A673 (cell line): ENCODE measurements at regions not wholly inside any gene's neighbourhood (a gene's known extent, or its start where the extent isn't known, plus 50 kb on each side); places are given as distances from the start of the nearest gene placed in this dataset.

Experiments
- BruUV-seq: library from RNA; stranded (reverse); fragments of 400-500 nt; replicated peaks from 2 replicates; lab custom pipeline; 2021; lab: Mats Ljungman, UMichigan
- CTCF ChIA-PET: fragments of 300-600 bp; sonication (Branson Sonifier 250); formaldehyde crosslinking; loops from one replicate; lab custom pipeline; 2022; ENCODE audit warnings: antibody characterized with exemption; lab: Charles Lee
- POLR2A ChIA-PET: fragments of 300-600 bp; sonication (Branson Sonifier 250); formaldehyde crosslinking; loops from one replicate; lab custom pipeline; 2022; ENCODE audit warnings: antibody characterized with exemption; ENCODE audit not compliant: low non-redundant PET; lab: Charles Lee
- DNase-seq: peaks from one replicate; pipeline ENCODE4 v3.0.0-alpha.2; 2015; ENCODE audit warnings: low spot score
- H3K27ac ChIP-seq: fragments of 200-600 bp; sonication (generic); 2 replicates; pipeline ENCODE4 v1.5.1; 2016; ENCODE audit warnings: mixed run types, low read depth, mild to moderate bottlenecking, mixed read lengths, antibody characterized with exemption, low read length; ENCODE audit not compliant: poor library complexity, severe bottlenecking
- H3K27me3 ChIP-seq: fragments of 200-600 bp; sonication (generic); replicated peaks from 2 replicates; pipeline ENCODE4 v1.6.1; 2017; ENCODE audit warnings: mixed run types, low read depth, mild to moderate bottlenecking, mixed read lengths, antibody characterized with exemption, low read length; ENCODE audit not compliant: insufficient read depth, poor library complexity
- H3K36me3 ChIP-seq: fragments of 200-600 bp; sonication (generic); 2 replicates; pipeline ENCODE4 v1.6.1; 2016; ENCODE audit warnings: mixed run types, mild to moderate bottlenecking, mixed read lengths, antibody characterized with exemption, low read length; ENCODE audit not compliant: insufficient read depth, poor library complexity, severe bottlenecking
- H3K4me1 ChIP-seq: fragments of 200-600 bp; sonication (generic); 2 replicates; pipeline ENCODE4 v1.6.1; 2017; ENCODE audit warnings: mixed run types, mild to moderate bottlenecking, mixed read lengths, antibody characterized with exemption, low read length; ENCODE audit not compliant: insufficient read depth, poor library complexity, severe bottlenecking
- H3K4me3 ChIP-seq: fragments of 200-600 bp; sonication (generic); 2 replicates; pipeline ENCODE4 v1.5.1; 2016; ENCODE audit warnings: low read depth, mixed run types, mild to moderate bottlenecking, mixed read lengths, low read length; ENCODE audit not compliant: poor library complexity, severe bottlenecking
- H3K9me3 ChIP-seq: fragments of 200-600 bp; sonication (generic); 2 replicates; pipeline ENCODE4 v1.6.1; 2016; ENCODE audit warnings: mixed run types, low read depth, mild to moderate bottlenecking, mixed read lengths, antibody characterized with exemption, low read length; ENCODE audit not compliant: poor library complexity, severe bottlenecking
- CTCF ChIP-seq: fragments of 300-800, 200-600 bp; sonication (generic); conservative IDR thresholded peaks from 2 replicates; pipeline ENCODE4 v1.5.1; 2017; ENCODE audit warnings: low read depth, mild to moderate bottlenecking, antibody characterized with exemption, low read length, moderate library complexity, mixed read lengths
- EZH2 ChIP-seq: fragments of 200-600 bp; sonication (generic); IDR thresholded peaks from 2 replicates; pipeline ENCODE4 v1.6.1; 2017; ENCODE audit warnings: borderline replicate concordance, low read depth, mild to moderate bottlenecking, mixed read lengths, antibody characterized with exemption, low read length; ENCODE audit not compliant: poor library complexity, severe bottlenecking
- intact Hi-C: fragments of 100-400 bp; cut with micrococcal nuclease; formaldehyde crosslinking; loops from one replicate; pipeline ENCODE4 v1.10.0; 2022; ENCODE audit not compliant: unreplicated experiment

GRCh38 chr22:48627203-48627602 lies 1200.5 kb downstream of the BRD1 start:
- H3K9me3 ChIP-seq: no peaks in the 10 kb centered on the region
- no peak overlapping the region for H3K4me3 ChIP-seq
- peak; percentile 54 for DNase-seq
- peaks cover 27% of the 10 kb centered on the region for H3K4me1 ChIP-seq
- no peaks in the 10 kb centered on the region for H3K27me3 ChIP-seq
- no TSS peak for BruUV-seq
- intact Hi-C loops: no loop called here
- ChIA-PET POLR2A (no interaction called here), CTCF (no interaction called here)
- H3K36me3 ChIP-seq: no peaks in the 10 kb centered on the region
- TF ChIP-seq EZH2: no peak
- no peak for TF ChIP-seq CTCF
- H3K27ac ChIP-seq: peak overlapping the region; percentile 31

GRCh38 chr22:48624401-48624800 lies 1203.3 kb downstream of the BRD1 start:
- ChIA-PET CTCF (no interaction called here), POLR2A (no interaction called here)
- TF ChIP-seq EZH2: no peak
- no peak for TF ChIP-seq CTCF
- intact Hi-C loops: no loop called here
- H3K36me3 ChIP-seq: no peaks in the 10 kb centered on the region
- no TSS peak for BruUV-seq
- H3K27ac ChIP-seq: no peak overlapping the region
- H3K4me3 ChIP-seq: no peak overlapping the region
- DNase-seq: no peak
- H3K27me3 ChIP-seq: no peaks in the 10 kb centered on the region
- no peaks in the 10 kb centered on the region for H3K9me3 ChIP-seq
- peaks cover 27% of the 10 kb centered on the region for H3K4me1 ChIP-seq

GRCh38 chr22:48622891-48623545 lies 1204.7 kb downstream of the BRD1 start:
- no peaks in the 10 kb centered on the region for H3K9me3 ChIP-seq

More at GRCh38 chr22:48622891-48623545, 1204.7 kb downstream of the BRD1 start:
- POLR2A ChIA-PET: no interaction called here
- no TSS peak for BruUV-seq
- Histone ChIP-seq H3K4me1 (peaks cover 22% of the 10 kb centered on the region), H3K27ac (no peak overlapping the region), H3K27me3 (no peaks in the 10 kb centered on the region), H3K4me3 (no peak overlapping the region), H3K36me3 (no peaks in the 10 kb centered on the region)
- intact Hi-C loops: no loop called here
- DNase-seq: no peak
- TF ChIP-seq EZH2 (no peak), CTCF (no peak)
- CTCF ChIA-PET: no interaction called here
